Ascending aorta (tissue), 2 donors: ENCODE measurements at regions not wholly inside any gene's neighbourhood (a gene's known extent, or its start where the extent isn't known, plus 50 kb on each side); places are given as distances from the start of the nearest gene placed in this dataset.

Source experiments
- DNase-seq, 2 donors: peaks; one replicate each; pipeline ENCODE4 v3.0.0-alpha.2; 2019; ENCODE audit warnings: low spot score in 2 of 2
- H3K27ac ChIP-seq, 2 donors: fragments of 200-600 bp; sonication (generic); one replicate each; pipeline ENCODE4 v1.5.1; 2016 to 2017; ENCODE audit warnings: mild to moderate bottlenecking in 1 of 2
- H3K27me3 ChIP-seq: fragments of 200-600 bp; sonication (generic); one replicate; pipeline ENCODE4 v1.5.1; 2017
- H3K36me3 ChIP-seq, 2 donors: fragments of 200-600 bp; sonication (generic); one replicate each; pipeline ENCODE4 v1.5.1; 2016
- H3K4me1 ChIP-seq, 2 donors: fragments of 200-600 bp; sonication (generic); one replicate each; pipeline ENCODE4 v1.5.1; 2016 to 2017; ENCODE audit warnings: mild to moderate bottlenecking in 1 of 2
- H3K4me3 ChIP-seq, 2 donors: fragments of 200-600 bp; sonication (generic); one replicate each; pipeline ENCODE4 v1.5.1; 2016 to 2017; ENCODE audit warnings: mild to moderate bottlenecking in 1 of 2
- H3K9me3 ChIP-seq, 2 donors: fragments of 200-600 bp; sonication (generic); one replicate each; pipeline ENCODE4 v1.5.1; 2016
- CTCF ChIP-seq, 3 experiments: fragments of 200-600 bp in 2 of 3; fragments of 450-650 bp in 1 of 3; sonication (generic) in 2 of 3; IDR thresholded peaks; one replicate each; pipeline ENCODE4 v1.5.1; 2016 to 2019; ENCODE audit warnings: antibody characterized with exemption in 3 of 3, mild to moderate bottlenecking in 1 of 3, moderate library complexity in 1 of 3
- intact Hi-C: fragments of 100-400 bp; cut with DNase I; formaldehyde crosslinking; loops from one replicate; pipeline ENCODE4 v1.15.1; 2023

- no peak for DNase-seq
- no peak for TF ChIP-seq CTCF (IDR thresholded peaks at IDR 0.05)
- Histone ChIP-seq H3K4me3 (no peak overlapping the region), H3K27ac (peak overlapping the region in 1 of 2 donors; percentile 0), H3K4me1 (peaks cover 0 to 41% of the 10 kb centered on the region in 2 donors), H3K36me3 (no peaks in the 10 kb centered on the region), H3K27me3 (no peaks in the 10 kb centered on the region), H3K9me3 (no peaks in the 10 kb centered on the region)
- intact Hi-C loops: no loop called here
Measured at GRCh38 chr4:41380511-41381157, 123.9 kb downstream of the UCHL1 start.

GRCh38 chr4:41381384-41381783 is 124.7 kb downstream of the UCHL1 start:
- Histone ChIP-seq H3K36me3 (no peaks in the 10 kb centered on the region), H3K4me1 (peaks cover 0 to 38% of the 10 kb centered on the region in 2 donors), H3K4me3 (no peak overlapping the region), H3K27ac (peak overlapping the region; percentile 0 to 18), H3K9me3 (no peaks in the 10 kb centered on the region), H3K27me3 (no peaks in the 10 kb centered on the region)
- TF ChIP-seq CTCF (IDR thresholded peaks at IDR 0.05): no peak
- no peak for DNase-seq
- intact Hi-C loops: no loop called here

- Histone ChIP-seq H3K9me3 (no peaks in the 10 kb centered on the region), H3K27me3 (no peaks in the 10 kb centered on the region), H3K36me3 (no peaks in the 10 kb centered on the region), H3K4me1 (peaks cover 0 to 31% of the 10 kb centered on the region in 2 donors), H3K27ac (peak overlapping the region in 1 of 2 donors; percentile 37), H3K4me3 (no peak overlapping the region)
- TF ChIP-seq CTCF (IDR thresholded peaks at IDR 0.05): no peak
- intact Hi-C loops: no loop called here
- DNase-seq: peak in 1 of 2 donors; percentile 73
Measured at GRCh38 chr4:41384992-41385391, 128.3 kb downstream of the UCHL1 start.

GRCh38 chr4:41385481-41385880 is 128.8 kb downstream of the UCHL1 start:
- Histone ChIP-seq H3K36me3 (no peaks in the 10 kb centered on the region), H3K4me1 (peaks cover 0 to 31% of the 10 kb centered on the region in 2 donors), H3K4me3 (no peak overlapping the region), H3K27me3 (no peaks in the 10 kb centered on the region), H3K27ac (no peak overlapping the region), H3K9me3 (no peaks in the 10 kb centered on the region)
- intact Hi-C loops: no loop called here
- no peak for TF ChIP-seq CTCF (IDR thresholded peaks at IDR 0.05)
- DNase-seq: no peak

- intact Hi-C loops: no loop called here
- Histone ChIP-seq H3K27me3 (no peaks in the 10 kb centered on the region), H3K27ac (no peak overlapping the region), H3K36me3 (no peaks in the 10 kb centered on the region), H3K4me1 (peaks cover 0 to 23% of the 10 kb centered on the region in 2 donors), H3K4me3 (no peak overlapping the region), H3K9me3 (no peaks in the 10 kb centered on the region)
- TF ChIP-seq CTCF (IDR thresholded peaks at IDR 0.05): no peak
- DNase-seq: no peak
Measured at GRCh38 chr4:41388080-41388479, 131.4 kb downstream of the UCHL1 start.

GRCh38 chr4:41389356-41389755 is 132.6 kb downstream of the UCHL1 start:
- Histone ChIP-seq H3K4me3 (no peak overlapping the region), H3K9me3 (no peaks in the 10 kb centered on the region), H3K36me3 (no peaks in the 10 kb centered on the region), H3K4me1 (peaks cover 0 to 19% of the 10 kb centered on the region in 2 donors), H3K27me3 (no peaks in the 10 kb centered on the region), H3K27ac (no peak overlapping the region)
- intact Hi-C loops: no loop called here
- no peak for TF ChIP-seq CTCF (IDR thresholded peaks at IDR 0.05)
- DNase-seq: no peak
